ENCODE measurements at regions not wholly inside any gene's neighbourhood (a gene's known extent, or its start where the extent isn't known, plus 50 kb on each side); places are given as distances from the start of the nearest gene placed in this dataset.
"Not testable (repeated sequence)": the region's sequence is repeated elsewhere in the genome, so short reads cannot be mapped to it uniquely, and the experiment has no call there.

- no peak for DNase-seq (ENCODE audit: low read depth)
Observed at GRCh38 chrX:74251006-74251930, 52.7 kb upstream of the ZCCHC13 start.

GRCh38 chrX:74250574-74250973, 53.4 kb upstream of the ZCCHC13 start:
- DNase-seq (ENCODE audit: low read depth), result no peak

DNA sequence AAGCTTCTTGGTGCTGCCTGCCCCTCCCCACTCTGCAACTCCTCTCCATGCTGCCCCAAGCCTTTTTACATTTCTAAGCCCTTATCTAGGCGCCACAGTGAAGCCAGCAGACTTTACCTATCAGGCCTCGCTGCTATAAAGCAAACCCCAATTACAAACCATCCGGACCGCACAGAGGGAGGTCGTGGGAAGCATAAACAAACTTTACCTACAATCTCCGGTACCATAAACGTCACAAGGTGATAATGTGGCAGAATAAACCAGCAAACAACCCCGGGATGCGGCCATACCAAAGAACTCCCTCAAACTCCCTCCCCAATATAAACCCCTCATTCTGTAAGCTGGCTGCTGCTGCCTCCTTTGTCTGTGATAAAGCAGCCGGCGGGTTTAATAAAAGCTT, 54.0 kb upstream of the ZCCHC13 start:
- no peak for DNase-seq (ENCODE audit: low read depth)

GRCh38 chrX:74248889-74249288, 55.1 kb upstream of the ZCCHC13 start:
- no peak for DNase-seq (ENCODE audit: low read depth)

DNA sequence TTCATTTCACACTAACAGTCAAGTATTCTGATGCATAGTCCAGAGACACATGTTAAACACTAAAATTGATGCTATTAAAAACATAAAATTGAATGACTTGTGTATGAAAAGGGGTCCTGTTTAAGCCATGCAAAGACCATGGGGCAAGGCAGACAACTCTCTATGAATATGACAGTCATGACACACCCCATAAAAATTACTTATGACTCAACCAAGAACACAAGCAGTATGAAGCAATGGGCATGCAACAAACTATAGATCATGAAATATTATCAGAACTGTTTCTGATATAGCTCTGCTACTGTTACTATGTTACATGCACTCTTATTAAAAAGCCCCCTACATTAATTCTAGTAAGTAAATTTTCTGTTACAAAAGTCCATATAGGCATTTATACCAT, 57.5 kb upstream of the ZCCHC13 start:
- DNase-seq (ENCODE audit: low read depth), result no peak

DNA sequence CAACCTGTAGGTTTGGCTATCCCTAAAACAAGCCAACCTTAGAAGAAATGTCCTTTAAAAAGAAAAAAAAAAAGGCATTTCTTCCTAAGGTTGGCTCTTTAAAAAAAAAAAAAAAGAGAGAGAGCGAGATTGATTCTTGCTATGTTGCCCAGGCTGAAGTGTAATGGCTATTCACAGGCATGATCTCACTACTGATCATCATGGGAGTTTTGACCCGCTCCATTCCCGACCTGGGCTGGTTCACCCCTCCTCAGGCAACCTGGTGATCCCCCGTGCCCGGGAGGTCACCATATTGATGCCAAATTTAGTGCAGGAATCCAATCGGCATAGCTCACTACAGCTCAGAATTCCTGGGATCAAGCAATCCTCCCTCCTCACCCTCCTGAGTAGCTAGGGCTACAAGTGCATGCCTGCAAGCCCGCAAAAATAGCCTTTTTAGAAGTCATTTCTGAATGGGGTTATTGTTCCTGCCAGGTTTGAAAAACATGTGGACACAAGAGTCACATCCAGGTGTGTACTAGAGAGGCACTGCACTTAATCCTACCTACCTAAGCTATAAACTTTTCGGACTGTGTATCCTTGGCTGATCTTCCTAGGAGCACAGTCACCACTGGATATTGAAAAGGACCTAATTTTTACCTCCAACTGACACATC, 61.4 kb upstream of the ZCCHC13 start:
- DNase-seq (ENCODE audit: low read depth), result no peak

DNA sequence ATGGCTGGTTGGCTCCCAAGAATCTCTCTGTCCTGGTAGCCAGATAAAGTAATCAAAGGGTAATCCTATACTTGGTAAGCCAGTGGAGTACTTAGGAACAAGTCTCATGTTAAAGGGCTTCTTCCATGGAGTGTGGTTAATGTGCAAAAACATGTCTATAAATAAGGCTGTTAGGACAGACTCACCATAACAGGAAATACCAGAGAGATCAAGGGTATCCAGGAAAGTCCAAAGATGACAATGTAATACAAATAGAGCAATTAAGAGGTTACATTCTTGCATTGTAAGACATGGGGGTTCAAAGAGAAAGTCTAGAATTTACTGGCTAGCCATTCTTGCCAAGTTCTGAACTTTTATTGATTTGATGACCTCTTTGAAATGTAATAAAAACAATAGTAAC, 61.9 kb upstream of the ZCCHC13 start:
- DNase-seq (ENCODE audit: low read depth), result no peak

GRCh38 chrX:74238771-74239170, 65.2 kb upstream of the ZCCHC13 start:
- DNase-seq (ENCODE audit: low read depth), result no peak

- no peak for DNase-seq (ENCODE audit: low read depth)
Observed at GRCh38 chrX:74234818-74235217, 69.2 kb upstream of the ZCCHC13 start.

GRCh38 chrX:74232859-74233258, 71.1 kb upstream of the ZCCHC13 start:
- no peak for DNase-seq (ENCODE audit: low read depth)

- DNase-seq (ENCODE audit: low read depth), result no peak
Observed at GRCh38 chrX:74231625-74232024, 72.4 kb upstream of the ZCCHC13 start.

DNA sequence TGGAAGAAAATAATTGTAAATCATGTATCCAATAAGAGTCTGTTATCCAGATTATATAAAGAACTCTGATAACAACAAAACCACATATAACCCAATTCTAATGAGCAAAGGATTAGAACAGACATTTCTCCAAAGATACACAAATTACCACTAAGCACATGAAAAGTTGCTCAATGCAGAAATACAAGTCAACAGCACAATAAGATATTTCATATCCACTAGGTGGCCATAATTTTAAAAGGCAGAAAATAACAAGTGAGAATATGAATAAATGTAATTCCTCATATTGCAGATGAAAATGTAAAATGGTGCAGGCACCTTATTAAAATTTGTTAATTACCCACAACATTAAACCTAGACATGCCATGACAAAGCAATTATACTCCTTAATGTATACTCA, 73.9 kb upstream of the ZCCHC13 start:
- DNase-seq (ENCODE audit: low read depth), result no peak

GRCh38 chrX:74225111-74225510, 78.9 kb upstream of the ZCCHC13 start:
- no peak for DNase-seq (ENCODE audit: low read depth)

GRCh38 chrX:74220277-74220676, 83.7 kb upstream of the ZCCHC13 start:
- no peak for DNase-seq (ENCODE audit: low read depth)

DNA sequence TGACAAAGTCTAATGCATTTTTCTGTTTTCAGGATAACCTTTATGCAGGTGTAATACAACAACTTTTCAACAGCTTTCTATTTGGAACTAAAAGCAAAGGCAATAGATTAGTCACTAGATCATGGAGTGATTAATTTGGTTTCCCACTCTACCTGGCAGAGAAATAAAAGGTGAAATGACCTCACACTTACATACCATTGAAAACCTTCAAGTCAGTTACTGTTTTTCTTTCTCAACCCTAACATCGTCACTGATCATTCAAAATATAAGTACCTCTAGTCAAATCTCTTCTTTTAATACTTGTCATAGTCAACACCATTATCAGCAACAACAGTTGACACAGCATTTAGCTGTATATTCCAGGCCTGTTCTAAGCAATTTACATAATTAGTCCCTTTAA, 85.1 kb upstream of the ZCCHC13 start:
- DNase-seq (ENCODE audit: low read depth), result no peak

DNA sequence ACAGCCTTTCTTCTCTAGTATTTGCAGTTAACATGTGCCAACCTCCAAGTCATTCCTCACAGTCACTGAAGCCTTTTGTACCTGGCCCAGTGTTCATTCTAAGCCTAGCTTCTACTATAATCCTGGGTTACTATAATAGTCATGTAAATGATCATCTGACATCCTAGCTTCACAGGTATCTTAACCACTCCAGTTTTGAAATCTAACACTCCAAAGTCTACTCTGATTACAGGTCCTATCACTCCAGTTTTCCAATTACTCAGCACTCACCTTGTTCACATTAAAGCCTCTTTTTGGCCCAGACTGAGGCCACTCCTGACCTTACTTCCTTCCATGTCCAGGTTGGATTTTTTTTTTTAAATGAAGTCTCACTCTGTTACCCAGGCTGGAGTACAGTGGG, 87.6 kb upstream of the ZCCHC13 start:
- DNase-seq (ENCODE audit: low read depth), result no peak

DNA sequence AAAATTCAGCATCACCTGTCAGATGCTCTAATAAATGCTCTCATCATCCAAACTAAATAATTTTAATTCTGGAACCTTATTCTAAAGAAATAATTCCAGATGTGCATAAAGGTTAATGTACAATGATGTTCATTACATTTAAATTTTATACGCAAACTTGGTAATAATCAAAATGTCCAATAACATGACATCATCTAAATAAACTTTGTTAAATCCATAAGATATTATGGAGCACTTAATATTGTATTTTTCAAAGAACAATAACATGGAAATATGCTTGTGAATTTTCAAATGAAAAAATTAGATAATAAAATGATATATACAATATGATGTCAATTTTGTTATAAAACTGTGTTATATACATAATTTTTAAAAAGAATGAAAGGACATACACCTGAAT, 92.1 kb upstream of the ZCCHC13 start:
- DNase-seq (ENCODE audit: low read depth), result no peak

GRCh38 chrX:74207539-74207938, 96.4 kb upstream of the ZCCHC13 start:
- no peak for DNase-seq (ENCODE audit: low read depth)

- no peak for DNase-seq (ENCODE audit: low read depth)
Observed at GRCh38 chrX:74195605-74196004, 108.4 kb upstream of the ZCCHC13 start.

DNA sequence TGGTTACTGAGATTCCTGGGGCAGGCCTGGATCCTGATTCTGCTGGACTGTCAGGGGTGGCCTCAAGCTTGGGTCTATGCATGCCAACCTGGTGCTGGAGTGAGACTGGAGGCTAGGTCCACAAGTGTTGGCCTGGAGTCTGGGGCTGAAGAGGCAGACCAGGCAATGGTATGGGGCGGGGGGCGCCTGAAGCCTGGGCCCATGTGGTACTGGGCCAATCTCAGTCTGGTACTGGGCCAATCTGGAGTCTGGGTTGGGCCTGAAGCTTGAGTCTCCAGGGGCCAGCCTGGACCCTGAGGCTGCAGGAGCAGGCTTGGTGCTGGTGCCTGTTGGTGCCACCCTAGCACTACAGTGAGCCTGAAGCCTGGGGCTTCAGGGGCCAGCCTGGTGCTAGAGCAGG, 108.9 kb upstream of the ZCCHC13 start:
- no peak for DNase-seq (ENCODE audit: low read depth)

DNA sequence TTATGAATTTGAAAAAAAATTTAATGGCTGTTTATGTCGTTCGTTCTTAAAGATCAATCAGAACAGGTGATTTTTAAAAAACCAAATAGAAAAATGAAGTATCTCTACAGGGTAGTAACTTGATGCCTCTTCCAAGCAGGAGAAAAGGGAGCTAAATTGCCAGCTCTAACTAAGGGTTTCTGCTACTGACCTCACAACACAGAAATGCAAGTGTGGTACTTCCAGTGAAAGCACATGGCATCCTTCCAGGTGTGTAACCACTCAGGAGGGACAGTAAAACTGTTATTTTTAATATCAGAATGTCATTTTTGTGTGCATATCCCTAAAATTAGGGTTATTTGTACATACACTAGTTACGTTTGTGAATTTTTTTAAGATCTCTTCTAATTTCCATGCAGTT, 116.8 kb upstream of the ZCCHC13 start:
- DNase-seq (ENCODE audit: low read depth), result no peak

- not testable (repeated sequence) for DNase-seq (ENCODE audit: low read depth)
Observed at GRCh38 chrX:74183047-74183446, 120.9 kb upstream of the ZCCHC13 start.

DNA sequence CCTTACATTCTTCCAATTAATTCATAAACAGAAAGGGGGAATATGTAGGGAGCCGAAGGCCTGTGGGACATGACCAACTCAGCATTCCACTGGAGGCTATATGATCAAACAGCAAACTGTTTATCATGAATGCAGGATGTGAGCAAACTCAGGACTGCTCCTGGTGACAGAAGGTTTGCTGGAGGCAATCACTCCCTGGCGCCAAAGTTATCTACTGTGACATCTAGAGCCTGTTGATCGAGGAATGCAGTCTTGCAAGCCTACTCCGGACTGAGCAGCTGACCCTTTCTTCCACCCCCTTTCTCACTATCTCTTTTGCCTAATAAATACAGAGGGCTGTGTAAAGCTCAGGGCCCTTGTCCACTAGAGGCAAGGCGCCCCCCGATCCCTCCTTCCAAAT, 122.0 kb upstream of the ZCCHC13 start:
- not testable (repeated sequence) for DNase-seq (ENCODE audit: low read depth)

DNA sequence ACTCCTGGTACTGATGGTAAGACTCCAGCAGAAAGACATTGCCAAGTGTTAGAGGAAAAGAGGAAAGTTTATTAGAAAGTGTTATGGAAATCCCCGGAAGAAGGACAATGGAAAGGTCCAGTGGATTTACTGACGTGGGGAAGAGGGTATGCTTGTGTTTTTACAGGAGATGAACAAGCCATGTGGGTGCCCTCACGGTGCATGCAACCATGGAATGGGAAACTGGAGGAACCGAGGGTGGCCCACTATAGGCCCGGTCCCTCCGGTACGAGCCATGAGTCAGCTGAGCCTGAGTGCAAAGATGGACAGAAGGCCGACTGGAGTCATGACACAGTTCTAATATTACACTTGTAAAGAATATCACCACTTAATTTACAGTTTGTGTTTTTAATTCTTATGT, 123.3 kb upstream of the ZCCHC13 start:
- DNase-seq (ENCODE audit: low read depth), result no peak

All from activated T-cell treated with anti-CD3 and anti-CD28 coated beads for 48 hours (primary cell).